K562 (cell line): ENCODE measurements at regions not wholly inside any gene's neighbourhood (a gene's known extent, or its start where the extent isn't known, plus 50 kb on each side); places are given as distances from the start of the nearest gene placed in this dataset.

ENCODE experiments used
- GTF2B ChIP-seq: IDR thresholded peaks from 2 replicates; pipeline ENCODE4 v1.6.1; 2011; ENCODE audit not compliant: insufficient read length; ENCODE audit errors: extremely low read depth
- MYNN ChIP-seq, 2 experiments: sonication (generic); formaldehyde crosslinking in 1 of 2; IDR thresholded peaks; 2 replicates each; pipeline versions ENCODE4 v1.5.0 to v1.6.1; 2016 to 2020; ENCODE audit warnings: antibody characterized with exemption in 1 of 2, missing genetic modification reagents in 1 of 2
- RERE ChIP-seq: sonication (generic); formaldehyde crosslinking; IDR thresholded peaks from 2 replicates; pipeline ENCODE4 v1.8.0; 2023; ENCODE audit warnings: missing genetic modification reagents, mild to moderate bottlenecking, borderline replicate concordance

GRCh38 chr11:38968951-38969350 is 2370.9 kb upstream of the RAG2 start:
- no peak for TF ChIP-seq RERE (CRISPR knock-in tag)
- no peak for TF ChIP-seq GTF2B
- TF ChIP-seq MYNN (IDR thresholded peaks at IDR 0.05): no peak
- TF ChIP-seq MYNN (CRISPR knock-in tag; IDR thresholded peaks at IDR 0.05): no peak
